ENCODE measurements at regions not wholly inside any gene's neighbourhood (a gene's known extent, or its start where the extent isn't known, plus 50 kb on each side); places are given as distances from the start of the nearest gene placed in this dataset.
"Not testable (repeated sequence)": the region's sequence is repeated elsewhere in the genome, so short reads cannot be mapped to it uniquely, and the experiment has no call there.

DNA sequence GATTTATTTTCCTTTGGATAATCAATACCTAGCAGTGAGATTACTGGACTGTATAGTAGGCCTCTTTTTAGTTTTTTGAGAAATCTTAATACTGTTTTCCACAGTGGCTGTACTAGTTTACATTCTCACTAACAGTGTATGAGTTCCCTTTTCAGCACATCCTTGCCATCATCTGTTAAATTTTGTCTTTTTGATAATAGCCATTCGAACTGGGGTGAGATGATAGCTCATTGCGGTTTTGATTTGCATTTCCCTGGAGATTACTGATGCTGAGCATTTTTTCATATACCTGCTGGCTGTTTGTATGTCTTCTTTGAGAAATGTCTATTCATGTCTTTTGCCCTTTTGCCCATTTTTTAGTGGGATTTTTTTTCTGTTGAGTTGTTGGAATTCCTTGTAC lies 210.8 kb downstream of the CGGBP1 start:
- Histone ChIP-seq H3K9me3 (ENCODE audit: control insufficient read depth in 2 of 2, insufficient read depth in 1 of 2, low read length in 1 of 2) (no peaks in the 10 kb centered on the region), H3K4me1 (ENCODE audit: control insufficient read depth in 2 of 2, insufficient read depth in 2 of 2, low read length in 2 of 2) (no peaks in the 10 kb centered on the region), H3K27me3 (ENCODE audit: control insufficient read depth in 2 of 2, insufficient read depth in 1 of 2, low read length in 1 of 2) (no peaks in the 10 kb centered on the region), H3K27ac (ENCODE audit: low read depth in 1 of 2, low read length in 1 of 2) (no peak overlapping the region), H3K4me3 (ENCODE audit: low read length in 2 of 2) (no peak overlapping the region), H3K36me3 (ENCODE audit: control insufficient read depth in 2 of 2, insufficient read depth in 2 of 2, low read length in 1 of 2) (no peaks in the 10 kb centered on the region)
- WGBS: 90% methylated on average over 2 of the region's 2 CpGs
- DNase-seq (ENCODE audit: low read depth in 6 of 9, low spot score in 9 of 9): no peak

DNA sequence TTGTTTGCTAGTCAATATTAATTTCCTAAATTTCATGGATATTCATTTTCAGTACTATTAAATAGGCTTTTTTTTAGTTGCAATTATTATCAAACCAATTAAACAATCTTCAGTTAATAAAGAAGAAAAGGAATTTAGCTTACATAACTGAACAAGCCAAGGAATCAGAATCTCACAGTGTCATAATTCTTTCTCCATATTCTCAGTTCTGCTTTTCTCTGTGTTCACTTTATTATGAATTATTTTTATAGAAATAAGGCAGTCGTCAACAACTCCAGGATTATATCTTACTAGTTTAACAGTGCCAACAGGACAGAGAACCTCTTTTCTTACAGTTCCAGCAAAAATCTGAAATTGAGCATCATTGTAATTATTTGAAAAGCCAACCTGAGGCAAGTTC lies 221.7 kb downstream of the CGGBP1 start:
- no peak overlapping the region for H3K27ac ChIP-seq (ENCODE audit: low read depth in 1 of 2, low read length in 1 of 2)
- no peaks in the 10 kb centered on the region for H3K9me3 ChIP-seq (ENCODE audit: control insufficient read depth in 2 of 2, insufficient read depth in 1 of 2, low read length in 1 of 2)
- DNase-seq (ENCODE audit: low read depth in 6 of 9, low spot score in 9 of 9): no peak
- H3K4me3 ChIP-seq (ENCODE audit: low read length in 2 of 2): no peak overlapping the region
- WGBS: 69% methylated on average over 1 of the region's 1 CpG
- H3K27me3 ChIP-seq (ENCODE audit: control insufficient read depth in 2 of 2, insufficient read depth in 1 of 2, low read length in 1 of 2): no peaks in the 10 kb centered on the region
- no peaks in the 10 kb centered on the region for H3K4me1 ChIP-seq (ENCODE audit: control insufficient read depth in 2 of 2, insufficient read depth in 2 of 2, low read length in 2 of 2)
- no peaks in the 10 kb centered on the region for H3K36me3 ChIP-seq (ENCODE audit: control insufficient read depth in 2 of 2, insufficient read depth in 2 of 2, low read length in 1 of 2)

DNA sequence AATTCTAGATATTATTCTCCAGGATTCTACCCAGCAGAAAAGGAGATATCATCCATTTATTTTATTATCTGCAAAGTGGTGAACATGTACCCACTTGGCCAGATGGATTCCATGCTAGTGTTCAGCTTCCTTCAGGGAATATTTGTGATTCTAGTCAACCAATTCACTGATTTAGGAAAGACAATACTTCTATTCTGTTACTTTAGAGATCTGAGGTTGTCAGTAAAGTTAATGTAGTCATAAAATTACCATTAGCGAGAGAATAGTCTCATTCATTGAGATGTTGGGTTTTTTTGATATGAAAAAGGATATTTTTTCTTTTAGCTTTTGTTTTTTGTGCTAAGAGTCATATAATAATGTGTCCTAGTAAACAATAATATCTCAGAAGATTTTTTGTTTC lies 222.8 kb downstream of the CGGBP1 start:
- Histone ChIP-seq H3K9me3 (ENCODE audit: control insufficient read depth in 2 of 2, insufficient read depth in 1 of 2, low read length in 1 of 2) (no peaks in the 10 kb centered on the region), H3K4me3 (ENCODE audit: low read length in 2 of 2) (no peak overlapping the region), H3K27me3 (ENCODE audit: control insufficient read depth in 2 of 2, insufficient read depth in 1 of 2, low read length in 1 of 2) (no peaks in the 10 kb centered on the region), H3K27ac (ENCODE audit: low read depth in 1 of 2, low read length in 1 of 2) (no peak overlapping the region), H3K4me1 (ENCODE audit: control insufficient read depth in 2 of 2, insufficient read depth in 2 of 2, low read length in 2 of 2) (no peaks in the 10 kb centered on the region), H3K36me3 (ENCODE audit: control insufficient read depth in 2 of 2, insufficient read depth in 2 of 2, low read length in 1 of 2) (no peaks in the 10 kb centered on the region)
- 97% methylated on average over 1 of the region's 1 CpG for WGBS
- DNase-seq (ENCODE audit: low read depth in 6 of 9, low spot score in 9 of 9): no peak

DNA sequence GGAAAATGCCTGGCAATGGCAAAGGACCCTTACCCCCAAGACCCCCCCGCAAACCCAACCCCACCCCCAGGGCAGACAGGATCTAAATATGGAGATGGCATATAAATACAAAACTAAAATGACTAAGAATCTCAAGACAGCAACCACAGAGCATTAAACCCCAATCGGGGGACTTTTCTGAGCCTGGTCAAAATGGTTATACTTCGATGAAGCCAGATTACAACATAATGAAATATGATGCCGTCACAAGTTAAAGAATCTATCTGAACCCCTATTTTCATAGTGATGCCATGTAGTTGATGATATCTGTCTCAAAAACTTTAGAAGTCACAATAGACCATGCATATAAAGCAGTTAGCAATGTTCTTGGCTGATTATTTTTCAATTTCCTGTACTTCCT lies 223.6 kb downstream of the CGGBP1 start:
- DNase-seq (ENCODE audit: low read depth in 6 of 9, low spot score in 9 of 9): no peak
- Histone ChIP-seq H3K27ac (ENCODE audit: low read depth in 1 of 2, low read length in 1 of 2) (no peak overlapping the region), H3K27me3 (ENCODE audit: control insufficient read depth in 2 of 2, insufficient read depth in 1 of 2, low read length in 1 of 2) (no peaks in the 10 kb centered on the region), H3K36me3 (ENCODE audit: control insufficient read depth in 2 of 2, insufficient read depth in 2 of 2, low read length in 1 of 2) (no peaks in the 10 kb centered on the region), H3K9me3 (ENCODE audit: control insufficient read depth in 2 of 2, insufficient read depth in 1 of 2, low read length in 1 of 2) (no peaks in the 10 kb centered on the region), H3K4me1 (ENCODE audit: control insufficient read depth in 2 of 2, insufficient read depth in 2 of 2, low read length in 2 of 2) (no peaks in the 10 kb centered on the region), H3K4me3 (ENCODE audit: low read length in 2 of 2) (no peak overlapping the region)
- 83% methylated on average over 4 of the region's 4 CpGs for whole genome bisulfite sequencing

DNA sequence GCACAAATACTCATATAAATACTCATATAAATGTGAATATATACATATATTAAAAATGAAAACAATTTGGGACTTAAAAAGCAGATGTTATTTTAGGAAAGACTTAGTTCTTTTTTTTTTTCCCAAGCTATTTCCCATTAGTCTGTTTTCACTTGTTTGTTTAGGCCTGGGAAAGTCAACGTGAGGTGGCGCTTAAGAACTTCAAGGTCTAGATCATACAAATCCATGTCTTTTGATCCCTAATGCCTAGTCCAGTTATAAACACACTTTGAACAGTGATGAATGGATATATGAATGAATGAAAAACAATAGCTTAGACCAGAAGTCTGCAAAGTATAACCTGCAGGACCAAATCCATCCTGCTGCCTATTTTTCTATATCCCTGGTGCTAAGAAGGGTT lies 224.5 kb downstream of the CGGBP1 start:
- WGBS: 99% methylated on average over 2 of the region's 2 CpGs
- H3K4me1 ChIP-seq (ENCODE audit: control insufficient read depth in 2 of 2, insufficient read depth in 2 of 2, low read length in 2 of 2): no peaks in the 10 kb centered on the region
- no peaks in the 10 kb centered on the region for H3K36me3 ChIP-seq (ENCODE audit: control insufficient read depth in 2 of 2, insufficient read depth in 2 of 2, low read length in 1 of 2)
- DNase-seq (ENCODE audit: low read depth in 6 of 9, low spot score in 9 of 9): no peak
- H3K4me3 ChIP-seq (ENCODE audit: low read length in 2 of 2): no peak overlapping the region
- H3K27ac ChIP-seq (ENCODE audit: low read depth in 1 of 2, low read length in 1 of 2): no peak overlapping the region
- H3K27me3 ChIP-seq (ENCODE audit: control insufficient read depth in 2 of 2, insufficient read depth in 1 of 2, low read length in 1 of 2): no peaks in the 10 kb centered on the region
- no peaks in the 10 kb centered on the region for H3K9me3 ChIP-seq (ENCODE audit: control insufficient read depth in 2 of 2, insufficient read depth in 1 of 2, low read length in 1 of 2)

DNA sequence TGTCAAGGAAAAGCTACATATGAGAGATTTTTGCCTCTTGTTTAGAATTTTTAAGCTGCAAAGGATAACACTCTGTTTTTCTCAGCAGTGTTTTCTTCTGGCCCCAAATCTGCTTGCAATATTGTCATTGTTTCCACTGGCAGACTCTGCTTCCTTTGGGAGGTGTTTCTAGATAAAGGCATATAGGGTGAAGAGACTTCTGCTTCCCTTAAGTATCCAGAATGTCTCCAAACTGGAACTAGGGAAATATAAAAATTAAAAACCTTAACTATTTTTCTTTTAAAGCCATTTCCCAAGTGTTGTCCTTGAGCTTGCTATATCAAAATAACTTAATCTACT lies 225.8 kb downstream of the CGGBP1 start:
- DNase-seq (ENCODE audit: low read depth in 6 of 9, low spot score in 9 of 9): no peak
- Histone ChIP-seq H3K36me3 (ENCODE audit: control insufficient read depth in 2 of 2, insufficient read depth in 2 of 2, low read length in 1 of 2) (no peaks in the 10 kb centered on the region), H3K4me3 (ENCODE audit: low read length in 2 of 2) (no peak overlapping the region), H3K27ac (ENCODE audit: low read depth in 1 of 2, low read length in 1 of 2) (no peak overlapping the region), H3K4me1 (ENCODE audit: control insufficient read depth in 2 of 2, insufficient read depth in 2 of 2, low read length in 2 of 2) (no peaks in the 10 kb centered on the region), H3K9me3 (ENCODE audit: control insufficient read depth in 2 of 2, insufficient read depth in 1 of 2, low read length in 1 of 2) (no peaks in the 10 kb centered on the region), H3K27me3 (ENCODE audit: control insufficient read depth in 2 of 2, insufficient read depth in 1 of 2, low read length in 1 of 2) (no peaks in the 10 kb centered on the region)

DNA sequence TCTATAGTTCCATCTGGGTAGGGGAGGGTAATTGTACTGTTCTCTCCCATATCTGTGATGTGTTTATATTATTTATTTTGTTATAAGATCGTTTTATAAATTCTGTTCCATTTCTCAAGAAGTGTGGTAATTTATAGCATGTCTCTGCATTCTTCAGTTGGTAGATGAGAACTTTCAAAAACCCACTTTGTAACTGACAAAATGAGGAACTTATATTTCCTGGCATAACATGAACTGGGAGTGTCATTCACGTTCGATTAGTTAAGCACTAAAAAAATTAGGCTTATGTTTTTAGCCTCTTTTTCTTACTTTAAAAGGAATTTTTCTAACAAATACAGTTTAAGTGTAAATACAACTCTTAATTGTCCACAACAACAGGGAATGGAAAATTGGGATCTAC lies 230.8 kb downstream of the CGGBP1 start:
- Histone ChIP-seq H3K4me3 (ENCODE audit: low read length in 2 of 2) (no peak overlapping the region), H3K36me3 (ENCODE audit: control insufficient read depth in 2 of 2, insufficient read depth in 2 of 2, low read length in 1 of 2) (no peaks in the 10 kb centered on the region), H3K27ac (ENCODE audit: low read depth in 1 of 2, low read length in 1 of 2) (no peak overlapping the region), H3K4me1 (ENCODE audit: control insufficient read depth in 2 of 2, insufficient read depth in 2 of 2, low read length in 2 of 2) (no peaks in the 10 kb centered on the region), H3K27me3 (ENCODE audit: control insufficient read depth in 2 of 2, insufficient read depth in 1 of 2, low read length in 1 of 2) (no peaks in the 10 kb centered on the region), H3K9me3 (ENCODE audit: control insufficient read depth in 2 of 2, insufficient read depth in 1 of 2, low read length in 1 of 2) (no peaks in the 10 kb centered on the region)
- DNase-seq (ENCODE audit: low read depth in 6 of 9, low spot score in 9 of 9): no peak
- 17% methylated on average over 3 of the region's 3 CpGs for WGBS

DNA sequence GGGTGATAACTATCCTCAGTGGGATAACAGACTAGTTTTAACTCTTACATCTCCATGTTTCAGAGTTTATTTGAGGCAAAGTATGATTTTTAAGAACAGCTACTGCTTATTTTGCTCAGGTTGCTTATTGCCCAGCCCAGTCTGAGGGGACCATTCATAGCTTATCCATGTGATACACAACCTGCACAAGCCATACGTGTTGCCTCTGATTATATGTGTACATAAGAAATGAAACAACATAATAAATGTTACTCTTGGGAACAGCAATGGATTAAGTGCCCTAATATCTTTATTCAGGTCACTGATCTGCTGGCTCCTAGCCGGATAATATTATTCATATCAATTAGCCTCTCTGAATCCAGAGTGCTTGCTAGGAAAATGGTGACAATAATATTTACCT lies 236.2 kb downstream of the CGGBP1 start:
- no peak overlapping the region for H3K4me3 ChIP-seq (ENCODE audit: low read length in 2 of 2)
- WGBS: 85% methylated on average over 2 of the region's 2 CpGs
- DNase-seq (ENCODE audit: low read depth in 6 of 9, low spot score in 9 of 9): no peak
- H3K4me1 ChIP-seq (ENCODE audit: control insufficient read depth in 2 of 2, insufficient read depth in 2 of 2, low read length in 2 of 2): no peaks in the 10 kb centered on the region
- no peaks in the 10 kb centered on the region for H3K27me3 ChIP-seq (ENCODE audit: control insufficient read depth in 2 of 2, insufficient read depth in 1 of 2, low read length in 1 of 2)
- H3K36me3 ChIP-seq (ENCODE audit: control insufficient read depth in 2 of 2, insufficient read depth in 2 of 2, low read length in 1 of 2): no peaks in the 10 kb centered on the region
- no peak overlapping the region for H3K27ac ChIP-seq (ENCODE audit: low read depth in 1 of 2, low read length in 1 of 2)
- H3K9me3 ChIP-seq (ENCODE audit: control insufficient read depth in 2 of 2, insufficient read depth in 1 of 2, low read length in 1 of 2): no peaks in the 10 kb centered on the region

DNA sequence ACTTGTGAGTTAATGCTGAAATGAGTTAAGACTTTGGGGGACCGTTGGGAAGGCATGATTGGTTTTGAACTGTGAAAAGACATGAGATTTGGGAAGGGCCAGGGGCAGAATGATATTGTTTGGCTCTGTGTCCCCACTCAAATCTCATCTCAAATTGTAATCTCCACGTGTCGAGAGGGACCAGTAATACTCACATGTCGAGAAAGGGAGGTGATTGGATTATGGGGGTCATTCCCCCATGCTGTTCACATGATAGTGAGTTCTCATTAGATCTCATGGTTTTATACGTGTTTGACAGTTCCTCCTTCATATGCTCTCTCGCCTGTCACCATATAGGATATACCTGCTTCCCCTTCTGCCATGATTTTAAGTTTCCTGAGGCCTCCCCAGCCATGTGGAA lies 245.3 kb downstream of the CGGBP1 start:
- not testable (repeated sequence) for H3K4me3 ChIP-seq (ENCODE audit: low read length in 2 of 2); H3K36me3 ChIP-seq (ENCODE audit: control insufficient read depth in 2 of 2, insufficient read depth in 2 of 2, low read length in 1 of 2)

DNA sequence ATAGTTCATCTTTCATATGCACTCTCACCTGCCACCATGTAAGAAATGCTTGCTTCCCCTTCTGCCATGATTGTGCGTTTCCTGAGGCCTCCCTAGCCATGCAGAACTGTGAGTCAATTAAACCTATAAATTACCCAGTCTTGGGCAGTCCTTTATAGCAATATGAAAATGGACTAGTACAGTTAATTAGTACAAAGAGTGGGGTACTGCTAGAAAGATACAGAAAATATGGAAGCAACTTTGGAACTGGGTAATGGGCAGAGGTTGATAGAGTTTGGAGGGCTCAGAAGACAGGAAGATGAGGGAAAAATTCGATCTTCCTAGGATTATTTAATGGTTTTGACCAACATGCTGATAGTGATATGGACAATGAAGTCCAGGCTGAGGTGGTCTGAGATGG lies 246.9 kb downstream of the CGGBP1 start:
- H3K4me1 ChIP-seq (ENCODE audit: control insufficient read depth in 2 of 2, insufficient read depth in 2 of 2, low read length in 2 of 2): no peaks in the 10 kb centered on the region
- no peaks in the 10 kb centered on the region for H3K27me3 ChIP-seq (ENCODE audit: control insufficient read depth in 2 of 2, insufficient read depth in 1 of 2, low read length in 1 of 2)
- H3K27ac ChIP-seq (ENCODE audit: low read depth in 1 of 2, low read length in 1 of 2): no peak overlapping the region
- H3K4me3 ChIP-seq (ENCODE audit: low read length in 2 of 2): no peak overlapping the region
- 86% methylated on average over 2 of the region's 2 CpGs for WGBS
- no peaks in the 10 kb centered on the region for H3K36me3 ChIP-seq (ENCODE audit: control insufficient read depth in 2 of 2, insufficient read depth in 2 of 2, low read length in 1 of 2)
- H3K9me3 ChIP-seq (ENCODE audit: control insufficient read depth in 2 of 2, insufficient read depth in 1 of 2, low read length in 1 of 2): no peaks in the 10 kb centered on the region
- DNase-seq (ENCODE audit: low read depth in 6 of 9, low spot score in 9 of 9): no peak

More for the DNA sequence above, 245.3 kb downstream of the CGGBP1 start:
- not testable (repeated sequence) for H3K27ac ChIP-seq (ENCODE audit: low read depth in 1 of 2, low read length in 1 of 2); DNase-seq (ENCODE audit: low read depth in 6 of 9, low spot score in 9 of 9); H3K27me3 ChIP-seq (ENCODE audit: control insufficient read depth in 2 of 2, insufficient read depth in 1 of 2, low read length in 1 of 2); H3K4me1 ChIP-seq (ENCODE audit: control insufficient read depth in 2 of 2, insufficient read depth in 2 of 2, low read length in 2 of 2); H3K9me3 ChIP-seq (ENCODE audit: control insufficient read depth in 2 of 2, insufficient read depth in 1 of 2, low read length in 1 of 2)
- WGBS: 97% methylated on average over 6 of the region's 6 CpGs

Measured in thymus (tissue), 11 donors.